ENCODE measurements at regions not wholly inside any gene's neighbourhood (a gene's known extent, or its start where the extent isn't known, plus 50 kb on each side); places are given as distances from the start of the nearest gene placed in this dataset.
"Not testable (repeated sequence)": the region's sequence is repeated elsewhere in the genome, so short reads cannot be mapped to it uniquely, and the experiment has no call there.

GRCh38 chr2:39873586-39873985 lies 94.5 kb upstream of the THUMPD2 start:
- POLR2A ChIA-PET (ENCODE audit: low non-redundant PET): no interaction called here
- CTCF ChIA-PET: no interaction called here
- H3K27ac ChIP-seq: no peak overlapping the region
- no peak for DNase-seq (ENCODE audit: low spot score)
- TF ChIP-seq, protein P1, sequence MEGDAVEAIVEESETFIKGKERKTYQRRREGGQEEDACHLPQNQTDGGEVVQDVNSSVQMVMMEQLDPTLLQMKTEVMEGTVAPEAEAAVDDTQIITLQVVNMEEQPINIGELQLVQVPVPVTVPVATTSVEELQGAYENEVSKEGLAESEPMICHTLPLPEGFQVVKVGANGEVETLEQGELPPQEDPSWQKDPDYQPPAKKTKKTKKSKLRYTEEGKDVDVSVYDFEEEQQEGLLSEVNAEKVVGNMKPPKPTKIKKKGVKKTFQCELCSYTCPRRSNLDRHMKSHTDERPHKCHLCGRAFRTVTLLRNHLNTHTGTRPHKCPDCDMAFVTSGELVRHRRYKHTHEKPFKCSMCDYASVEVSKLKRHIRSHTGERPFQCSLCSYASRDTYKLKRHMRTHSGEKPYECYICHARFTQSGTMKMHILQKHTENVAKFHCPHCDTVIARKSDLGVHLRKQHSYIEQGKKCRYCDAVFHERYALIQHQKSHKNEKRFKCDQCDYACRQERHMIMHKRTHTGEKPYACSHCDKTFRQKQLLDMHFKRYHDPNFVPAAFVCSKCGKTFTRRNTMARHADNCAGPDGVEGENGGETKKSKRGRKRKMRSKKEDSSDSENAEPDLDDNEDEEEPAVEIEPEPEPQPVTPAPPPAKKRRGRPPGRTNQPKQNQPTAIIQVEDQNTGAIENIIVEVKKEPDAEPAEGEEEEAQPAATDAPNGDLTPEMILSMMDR (conservative IDR thresholded peaks at IDR 0.05; ENCODE audit: low read depth): no peak

DNA sequence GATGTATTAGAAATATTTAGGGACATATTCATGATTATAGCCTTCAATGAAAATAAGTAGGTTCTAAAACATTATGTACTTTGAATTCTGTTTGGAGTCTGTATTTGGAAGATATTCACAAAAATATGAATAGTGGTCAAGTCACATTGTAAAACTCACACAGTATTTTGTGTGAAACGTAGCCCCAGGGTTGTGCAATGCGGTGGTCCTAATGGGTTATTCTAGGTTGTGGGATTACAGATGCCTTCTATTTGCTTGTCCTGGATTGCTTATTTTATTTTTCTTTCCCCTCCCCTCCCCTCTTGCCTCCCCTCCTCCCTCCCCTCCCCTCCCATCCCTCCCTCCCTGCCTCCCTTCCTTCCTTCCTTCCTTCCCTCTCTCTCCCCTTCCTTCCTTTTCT lies 93.7 kb upstream of the THUMPD2 start:
- TF ChIP-seq, protein P1 (conservative IDR thresholded peaks at IDR 0.05; ENCODE audit: low read depth): no peak
- POLR2A ChIA-PET (ENCODE audit: low non-redundant PET): no interaction called here
- no peak for DNase-seq (ENCODE audit: low spot score)
- CTCF ChIA-PET: no interaction called here
- no peak overlapping the region for H3K27ac ChIP-seq

- H3K27ac ChIP-seq: peak overlapping the region; percentile 46; the same call in 1 of the 2 replicates
- CTCF ChIA-PET: interaction anchor here (0.7 kb wide), 1 partner anchor 26 kb away, joined by 3 read pairs; no protein-coding TSS in a partner anchor
- POLR2A ChIA-PET (ENCODE audit: low non-redundant PET): no interaction called here
- DNase-seq (ENCODE audit: low spot score): peak; percentile 61
- TF ChIP-seq, protein P1 (conservative IDR thresholded peaks at IDR 0.05; ENCODE audit: low read depth): no peak
Measured at GRCh38 chr2:39871291-39871761, 92.3 kb upstream of the THUMPD2 start.

DNA sequence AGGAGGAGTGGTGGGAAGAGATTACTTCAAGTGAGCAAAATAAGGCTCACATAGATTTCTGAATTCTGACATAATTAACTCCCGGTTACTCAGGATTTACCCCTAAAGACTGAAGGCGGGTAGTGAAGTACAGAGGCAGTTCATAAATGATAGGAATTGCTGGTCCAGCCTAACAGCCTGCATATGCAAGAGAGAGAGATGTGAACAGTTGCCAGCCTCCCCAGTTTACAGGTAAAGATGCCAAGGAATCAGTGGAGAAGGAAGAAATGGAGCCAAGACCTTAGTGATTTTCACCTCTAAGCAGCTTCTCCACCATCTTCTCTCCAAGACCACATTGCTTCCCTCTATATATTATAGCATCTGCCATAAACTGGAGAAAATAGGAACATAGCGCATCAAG lies 91.8 kb upstream of the THUMPD2 start:
- POLR2A ChIA-PET (ENCODE audit: low non-redundant PET): no interaction called here
- TF ChIP-seq, protein P1 (conservative IDR thresholded peaks at IDR 0.05; ENCODE audit: low read depth): no peak
- no peak for DNase-seq (ENCODE audit: low spot score)
- peak overlapping the region; percentile 46; the same call in 1 of the 2 replicates for H3K27ac ChIP-seq
- CTCF ChIA-PET: no interaction called here

GRCh38 chr2:39867268-39867667 lies 88.2 kb upstream of the THUMPD2 start:
- H3K27ac ChIP-seq: no peak overlapping the region
- CTCF ChIA-PET: no interaction called here
- no peak for DNase-seq (ENCODE audit: low spot score)
- TF ChIP-seq, protein P1 (conservative IDR thresholded peaks at IDR 0.05; ENCODE audit: low read depth): no peak
- POLR2A ChIA-PET (ENCODE audit: low non-redundant PET): no interaction called here

DNA sequence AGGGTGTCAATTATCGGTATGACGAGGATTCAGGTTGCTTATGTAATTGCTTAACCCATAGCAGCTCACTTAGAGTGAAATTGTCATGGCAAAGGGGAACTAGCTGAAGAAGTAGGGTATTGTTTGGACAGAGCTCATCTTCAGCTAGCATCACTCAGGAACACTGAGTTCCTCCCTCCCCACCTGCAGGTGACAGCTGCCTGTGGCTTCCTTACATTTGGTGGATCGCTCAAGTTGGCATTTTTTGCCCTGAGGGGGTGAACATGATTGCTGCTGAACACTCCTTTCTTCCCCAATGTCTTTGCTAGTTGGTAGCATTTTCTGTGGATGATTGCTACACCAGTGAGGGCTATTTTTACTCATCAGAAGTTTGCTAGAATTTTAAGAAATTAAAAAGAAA lies 86.7 kb upstream of the THUMPD2 start:
- TF ChIP-seq, protein P1 (conservative IDR thresholded peaks at IDR 0.05; ENCODE audit: low read depth): no peak
- ChIA-PET POLR2A (ENCODE audit: low non-redundant PET) (no interaction called here), CTCF (no interaction called here)
- no peak for DNase-seq (ENCODE audit: low spot score)
- no peak overlapping the region for H3K27ac ChIP-seq

DNA sequence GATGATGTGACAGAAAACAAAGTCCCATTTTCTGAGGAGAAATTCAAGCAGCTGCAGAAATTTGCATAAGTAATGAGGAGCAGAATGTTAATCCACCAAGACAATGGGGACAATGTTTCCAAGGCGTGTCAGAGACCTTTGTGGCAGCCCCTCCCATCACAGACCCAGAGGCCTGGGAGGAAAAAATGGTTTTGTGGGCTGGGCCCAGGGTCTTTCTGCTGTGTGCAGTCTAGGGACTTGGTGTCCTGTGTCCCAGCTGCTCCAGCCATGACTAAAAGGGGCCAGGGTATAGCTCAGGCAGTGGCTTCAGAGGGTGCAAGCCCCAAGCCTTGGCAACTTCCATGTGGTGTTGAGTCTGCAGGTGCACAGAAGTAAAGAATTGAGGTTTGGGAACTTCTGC lies 84.6 kb upstream of the THUMPD2 start:
- POLR2A ChIA-PET (ENCODE audit: low non-redundant PET); DNase-seq (ENCODE audit: low spot score); CTCF ChIA-PET; H3K27ac ChIP-seq: not testable (repeated sequence)
